K562 (cell line): ENCODE measurements at regions not wholly inside any gene's neighbourhood (a gene's known extent, or its start where the extent isn't known, plus 50 kb on each side); places are given as distances from the start of the nearest gene placed in this dataset.

Experiments
- MEIS2 ChIP-seq: fragments of 450-650 bp; IDR thresholded peaks from 2 replicates; pipeline ENCODE4 v1.6.1; 2014; ENCODE audit warnings: mild to moderate bottlenecking; ENCODE audit not compliant: partially characterized antibody
- MXD1 ChIP-seq: fragments of 250-450 bp; sonication (Bioruptor Pico); IDR thresholded peaks from 2 replicates; pipeline ENCODE4 v1.8.0; 2021; ENCODE audit warnings: borderline replicate concordance, mild to moderate bottlenecking, moderate library complexity; ENCODE audit not compliant: poor library complexity, severe bottlenecking
- NFIX ChIP-seq: fragments of 250-450 bp; sonication (Bioruptor Pico); IDR thresholded peaks from 2 replicates; pipeline ENCODE4 v1.4.0; 2020; ENCODE audit warnings: low read depth, mild to moderate bottlenecking, moderate library complexity
- PHTF2 ChIP-seq: fragments of 250-450 bp; sonication (Bioruptor Pico); IDR thresholded peaks from 2 replicates; pipeline ENCODE4 v1.5.0; 2021; ENCODE audit warnings: mild to moderate bottlenecking
- PTTG1 ChIP-seq: fragments of 450-650 bp; IDR thresholded peaks from 2 replicates; pipeline ENCODE4 v1.6.1; 2016; ENCODE audit warnings: low read depth, mild to moderate bottlenecking, missing genetic modification characterization, missing compliant biosample characterization
- RUNX1 ChIP-seq: sonication (generic); IDR thresholded peaks from 2 replicates; pipeline ENCODE4 v1.6.1; 2016; ENCODE audit warnings: antibody characterized with exemption, low read depth
- SAP30 ChIP-seq: fragments of 200-600 bp; sonication (generic); IDR thresholded peaks from 2 replicates; pipeline ENCODE4 v1.6.1; 2012; ENCODE audit warnings: borderline replicate concordance, low read depth, mild to moderate bottlenecking, moderate library complexity, low read length, control low read depth, inconsistent platforms; ENCODE audit not compliant: insufficient read depth, poor library complexity, severe bottlenecking
- ZNF507 ChIP-seq: conservative IDR thresholded peaks from 2 replicates; pipeline ENCODE4 v1.6.1; 2017; ENCODE audit warnings: missing genetic modification characterization, missing compliant biosample characterization
- TF ChIP-seq, protein P1 (sequence below): fragments of 450-650 bp; IDR thresholded peaks from 2 replicates; pipeline ENCODE4 v1.6.1; 2016; ENCODE audit warnings: borderline replicate concordance
- TF ChIP-seq, protein P2 (sequence below): fragments of 250-450 bp; sonication (Bioruptor Pico); IDR thresholded peaks from 2 replicates; pipeline ENCODE4 v1.4.0; 2020

DNA sequence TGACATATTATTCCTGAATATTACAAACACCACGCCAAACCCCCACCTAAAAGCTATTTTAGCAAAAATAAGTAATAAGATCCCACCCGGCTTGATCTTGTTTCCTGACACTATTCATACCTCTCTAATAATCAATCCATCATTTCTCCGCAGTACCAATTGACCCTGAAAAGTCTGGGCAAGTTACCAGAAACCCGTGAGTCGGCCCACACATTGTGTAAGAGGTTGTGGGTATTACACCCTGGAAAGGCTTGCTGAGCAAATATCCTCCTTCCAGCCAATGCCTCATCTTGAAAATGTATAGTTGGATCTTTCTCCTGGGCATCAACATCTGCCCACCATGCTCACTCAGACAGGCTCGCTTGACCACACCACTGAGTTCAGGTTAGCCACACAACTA, 451.0 kb downstream of the TTLL7 start (continued):
- TF ChIP-seq RUNX1 (no peak), MXD1 (CRISPR knock-in tag) (no peak), PTTG1 (tag) (no peak), NFIX (CRISPR knock-in tag) (no peak), ZNF507 (tag) (no peak), MEIS2 (no peak), PHTF2 (CRISPR knock-in tag) (no peak), SAP30 (no peak)
- TF ChIP-seq, protein P1, sequence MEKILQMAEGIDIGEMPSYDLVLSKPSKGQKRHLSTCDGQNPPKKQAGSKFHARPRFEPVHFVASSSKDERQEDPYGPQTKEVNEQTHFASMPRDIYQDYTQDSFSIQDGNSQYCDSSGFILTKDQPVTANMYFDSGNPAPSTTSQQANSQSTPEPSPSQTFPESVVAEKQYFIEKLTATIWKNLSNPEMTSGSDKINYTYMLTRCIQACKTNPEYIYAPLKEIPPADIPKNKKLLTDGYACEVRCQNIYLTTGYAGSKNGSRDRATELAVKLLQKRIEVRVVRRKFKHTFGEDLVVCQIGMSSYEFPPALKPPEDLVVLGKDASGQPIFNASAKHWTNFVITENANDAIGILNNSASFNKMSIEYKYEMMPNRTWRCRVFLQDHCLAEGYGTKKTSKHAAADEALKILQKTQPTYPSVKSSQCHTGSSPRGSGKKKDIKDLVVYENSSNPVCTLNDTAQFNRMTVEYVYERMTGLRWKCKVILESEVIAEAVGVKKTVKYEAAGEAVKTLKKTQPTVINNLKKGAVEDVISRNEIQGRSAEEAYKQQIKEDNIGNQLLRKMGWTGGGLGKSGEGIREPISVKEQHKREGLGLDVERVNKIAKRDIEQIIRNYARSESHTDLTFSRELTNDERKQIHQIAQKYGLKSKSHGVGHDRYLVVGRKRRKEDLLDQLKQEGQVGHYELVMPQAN, result no peak
- TF ChIP-seq, protein P2, sequence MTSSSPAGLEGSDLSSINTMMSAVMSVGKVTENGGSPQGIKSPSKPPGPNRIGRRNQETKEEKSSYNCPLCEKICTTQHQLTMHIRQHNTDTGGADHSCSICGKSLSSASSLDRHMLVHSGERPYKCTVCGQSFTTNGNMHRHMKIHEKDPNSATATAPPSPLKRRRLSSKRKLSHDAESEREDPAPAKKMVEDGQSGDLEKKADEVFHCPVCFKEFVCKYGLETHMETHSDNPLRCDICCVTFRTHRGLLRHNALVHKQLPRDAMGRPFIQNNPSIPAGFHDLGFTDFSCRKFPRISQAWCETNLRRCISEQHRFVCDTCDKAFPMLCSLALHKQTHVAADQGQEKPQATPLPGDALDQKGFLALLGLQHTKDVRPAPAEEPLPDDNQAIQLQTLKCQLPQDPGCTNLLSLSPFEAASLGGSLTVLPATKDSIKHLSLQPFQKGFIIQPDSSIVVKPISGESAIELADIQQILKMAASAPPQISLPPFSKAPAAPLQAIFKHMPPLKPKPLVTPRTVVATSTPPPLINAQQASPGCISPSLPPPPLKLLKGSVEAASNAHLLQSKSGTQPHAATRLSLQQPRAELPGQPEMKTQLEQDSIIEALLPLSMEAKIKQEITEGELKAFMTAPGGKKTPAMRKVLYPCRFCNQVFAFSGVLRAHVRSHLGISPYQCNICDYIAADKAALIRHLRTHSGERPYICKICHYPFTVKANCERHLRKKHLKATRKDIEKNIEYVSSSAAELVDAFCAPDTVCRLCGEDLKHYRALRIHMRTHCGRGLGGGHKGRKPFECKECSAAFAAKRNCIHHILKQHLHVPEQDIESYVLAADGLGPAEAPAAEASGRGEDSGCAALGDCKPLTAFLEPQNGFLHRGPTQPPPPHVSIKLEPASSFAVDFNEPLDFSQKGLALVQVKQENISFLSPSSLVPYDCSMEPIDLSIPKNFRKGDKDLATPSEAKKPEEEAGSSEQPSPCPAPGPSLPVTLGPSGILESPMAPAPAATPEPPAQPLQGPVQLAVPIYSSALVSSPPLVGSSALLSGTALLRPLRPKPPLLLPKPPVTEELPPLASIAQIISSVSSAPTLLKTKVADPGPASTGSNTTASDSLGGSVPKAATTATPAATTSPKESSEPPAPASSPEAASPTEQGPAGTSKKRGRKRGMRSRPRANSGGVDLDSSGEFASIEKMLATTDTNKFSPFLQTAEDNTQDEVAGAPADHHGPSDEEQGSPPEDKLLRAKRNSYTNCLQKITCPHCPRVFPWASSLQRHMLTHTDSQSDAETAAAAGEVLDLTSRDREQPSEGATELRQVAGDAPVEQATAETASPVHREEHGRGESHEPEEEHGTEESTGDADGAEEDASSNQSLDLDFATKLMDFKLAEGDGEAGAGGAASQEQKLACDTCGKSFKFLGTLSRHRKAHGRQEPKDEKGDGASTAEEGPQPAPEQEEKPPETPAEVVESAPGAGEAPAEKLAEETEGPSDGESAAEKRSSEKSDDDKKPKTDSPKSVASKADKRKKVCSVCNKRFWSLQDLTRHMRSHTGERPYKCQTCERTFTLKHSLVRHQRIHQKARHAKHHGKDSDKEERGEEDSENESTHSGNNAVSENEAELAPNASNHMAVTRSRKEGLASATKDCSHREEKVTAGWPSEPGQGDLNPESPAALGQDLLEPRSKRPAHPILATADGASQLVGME (CRISPR knock-in tag), result no peak
